B cell (primary cell): ENCODE measurements at regions not wholly inside any gene's neighbourhood (a gene's known extent, or its start where the extent isn't known, plus 50 kb on each side); places are given as distances from the start of the nearest gene placed in this dataset.

Experiments
- CTCF ChIP-seq: fragments of 200-600 bp; IDR thresholded peaks from one replicate; pipeline ENCODE4 v1.8.0; 2022; ENCODE audit warnings: antibody characterized with exemption, mild to moderate bottlenecking
- EZH2 ChIP-seq: IDR thresholded peaks from 2 replicates; pipeline ENCODE4 v1.6.1; 2012; ENCODE audit warnings: borderline replicate concordance, low read depth, mild to moderate bottlenecking, moderate library complexity, low read length; ENCODE audit not compliant: insufficient read depth, poor library complexity, severe bottlenecking

GRCh38 chr5:175211956-175212756 lies 231.8 kb downstream of the DRD1 start:
- TF ChIP-seq CTCF = no peak
- TF ChIP-seq EZH2 = no peak
